GM12865 (cell line): ENCODE measurements at regions not wholly inside any gene's neighbourhood (a gene's known extent, or its start where the extent isn't known, plus 50 kb on each side); places are given as distances from the start of the nearest gene placed in this dataset.
"Not testable (repeated sequence)": the region's sequence is repeated elsewhere in the genome, so short reads cannot be mapped to it uniquely, and the experiment has no call there.

Experiments
- DNase-seq: peaks from one replicate; pipeline ENCODE4 v3.0.0; 2010; ENCODE audit warnings: low read depth
- H3K4me3 ChIP-seq: 2 replicates; pipeline ENCODE4 v1.5.1; 2011; ENCODE audit warnings: mild to moderate bottlenecking, low read depth, low read length, control low read depth
- TF ChIP-seq, protein P1 (sequence below): IDR thresholded peaks from 2 replicates; pipeline ENCODE4 v1.5.1; 2011; ENCODE audit warnings: low read length, control low read depth, low read depth, inconsistent platforms; ENCODE audit not compliant: insufficient read depth; ENCODE audit errors: missing control alignments

DNA sequence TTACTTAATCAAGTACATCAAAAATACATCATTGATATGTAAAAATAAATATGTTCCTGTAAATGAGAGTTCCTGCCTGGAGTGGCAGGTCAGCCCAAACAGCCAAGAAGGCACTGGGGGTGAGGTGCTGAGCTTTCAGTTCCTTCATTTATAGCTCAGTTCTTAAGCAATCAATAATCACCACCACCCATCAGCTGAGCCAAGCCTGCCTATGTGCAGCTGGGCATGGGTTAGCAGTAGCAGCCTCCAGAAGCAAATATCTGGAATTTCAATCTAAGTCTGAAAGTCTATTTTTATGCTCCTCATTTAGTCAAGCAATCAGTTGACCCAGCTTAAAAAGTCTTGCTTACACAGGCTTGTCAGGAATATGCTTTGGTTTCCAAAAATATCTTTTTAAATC is 811.0 kb upstream of the AMELY start:
- TF ChIP-seq, protein P1, sequence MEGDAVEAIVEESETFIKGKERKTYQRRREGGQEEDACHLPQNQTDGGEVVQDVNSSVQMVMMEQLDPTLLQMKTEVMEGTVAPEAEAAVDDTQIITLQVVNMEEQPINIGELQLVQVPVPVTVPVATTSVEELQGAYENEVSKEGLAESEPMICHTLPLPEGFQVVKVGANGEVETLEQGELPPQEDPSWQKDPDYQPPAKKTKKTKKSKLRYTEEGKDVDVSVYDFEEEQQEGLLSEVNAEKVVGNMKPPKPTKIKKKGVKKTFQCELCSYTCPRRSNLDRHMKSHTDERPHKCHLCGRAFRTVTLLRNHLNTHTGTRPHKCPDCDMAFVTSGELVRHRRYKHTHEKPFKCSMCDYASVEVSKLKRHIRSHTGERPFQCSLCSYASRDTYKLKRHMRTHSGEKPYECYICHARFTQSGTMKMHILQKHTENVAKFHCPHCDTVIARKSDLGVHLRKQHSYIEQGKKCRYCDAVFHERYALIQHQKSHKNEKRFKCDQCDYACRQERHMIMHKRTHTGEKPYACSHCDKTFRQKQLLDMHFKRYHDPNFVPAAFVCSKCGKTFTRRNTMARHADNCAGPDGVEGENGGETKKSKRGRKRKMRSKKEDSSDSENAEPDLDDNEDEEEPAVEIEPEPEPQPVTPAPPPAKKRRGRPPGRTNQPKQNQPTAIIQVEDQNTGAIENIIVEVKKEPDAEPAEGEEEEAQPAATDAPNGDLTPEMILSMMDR: no peak
- no peak overlapping the region for H3K4me3 ChIP-seq
- no peak for DNase-seq

DNA sequence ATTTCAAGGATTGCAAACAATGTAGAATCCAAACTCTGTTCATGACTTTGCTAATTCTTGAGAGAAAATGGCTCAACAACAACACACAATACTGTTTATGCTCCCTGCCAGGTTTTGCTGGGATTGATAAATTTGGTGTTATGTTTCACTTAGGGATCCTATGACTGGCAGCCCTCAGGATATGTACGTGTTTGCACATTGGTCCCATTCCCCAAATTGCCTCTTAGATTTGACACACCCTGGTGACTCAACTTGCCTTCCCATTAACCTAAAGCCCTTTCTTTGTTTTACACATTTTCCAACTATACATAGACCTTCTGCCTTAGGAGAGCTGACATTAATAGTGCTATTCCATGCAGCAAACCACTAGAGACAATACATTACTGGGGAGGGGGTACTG is 809.4 kb upstream of the AMELY start:
- H3K4me3 ChIP-seq: no peak overlapping the region
- no peak for DNase-seq
- TF ChIP-seq, protein P1: no peak

DNA sequence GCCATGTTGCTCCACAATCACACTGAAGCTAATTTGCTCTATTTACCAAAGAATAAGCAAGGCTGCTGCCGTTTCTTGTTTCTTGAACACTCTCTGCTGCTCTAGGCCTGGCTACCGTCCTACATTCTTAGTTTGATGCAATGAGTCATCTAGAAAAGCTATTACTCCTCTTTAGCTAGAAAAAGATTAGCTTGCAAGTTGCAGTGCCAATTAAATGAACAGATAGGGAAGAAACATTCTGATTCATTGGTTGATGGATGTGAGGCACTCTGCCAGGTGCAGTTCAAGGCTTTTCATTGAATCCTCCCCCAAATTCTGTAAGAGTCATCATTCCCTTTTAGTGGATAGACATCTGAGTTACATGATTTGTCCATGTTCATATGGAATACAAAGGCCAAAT is 807.7 kb upstream of the AMELY start:
- no peak overlapping the region for H3K4me3 ChIP-seq
- TF ChIP-seq, protein P1: no peak
- no peak for DNase-seq

DNA sequence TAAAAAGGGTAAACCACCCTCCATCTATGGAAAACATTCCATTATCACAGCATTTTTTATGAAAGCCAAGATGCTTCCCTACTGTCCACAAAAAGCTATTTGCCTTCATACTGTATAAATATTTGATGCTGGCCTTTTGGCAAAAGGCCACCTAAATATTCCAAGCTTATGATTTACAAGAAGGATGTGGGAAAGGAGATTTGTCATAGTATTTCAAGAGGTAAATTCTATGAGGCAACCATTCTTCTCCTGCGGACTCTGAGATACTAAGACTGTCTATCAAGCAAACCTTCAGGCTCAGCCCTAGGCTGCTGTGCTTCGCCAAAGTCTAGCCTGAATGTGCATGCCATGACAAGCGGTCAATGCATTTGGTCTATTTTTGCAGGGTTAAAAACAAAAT is 807.1 kb upstream of the AMELY start:
- TF ChIP-seq, protein P1: no peak
- no peak for DNase-seq
- no peak overlapping the region for H3K4me3 ChIP-seq

DNA sequence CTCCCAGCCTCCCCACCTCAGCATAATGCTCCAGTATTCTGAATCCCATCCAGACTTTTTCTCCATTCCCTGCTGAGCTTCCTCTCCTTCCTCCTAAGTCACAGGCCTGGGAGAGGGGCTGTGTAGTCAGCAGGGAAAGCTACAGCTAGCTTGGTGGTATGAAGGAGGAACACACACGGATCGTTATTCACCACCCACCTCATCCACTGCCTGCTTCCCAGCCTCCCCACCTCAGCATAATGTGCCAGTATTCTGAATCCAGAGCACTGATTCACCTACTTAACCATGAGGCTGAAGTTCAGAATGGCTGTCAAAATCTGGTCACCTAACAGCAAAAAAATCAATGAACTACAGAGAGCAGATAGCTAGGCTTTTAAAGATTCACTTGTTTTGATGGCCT is 806.6 kb upstream of the AMELY start:
- no peak overlapping the region for H3K4me3 ChIP-seq
- DNase-seq: no peak
- TF ChIP-seq, protein P1: no peak

DNA sequence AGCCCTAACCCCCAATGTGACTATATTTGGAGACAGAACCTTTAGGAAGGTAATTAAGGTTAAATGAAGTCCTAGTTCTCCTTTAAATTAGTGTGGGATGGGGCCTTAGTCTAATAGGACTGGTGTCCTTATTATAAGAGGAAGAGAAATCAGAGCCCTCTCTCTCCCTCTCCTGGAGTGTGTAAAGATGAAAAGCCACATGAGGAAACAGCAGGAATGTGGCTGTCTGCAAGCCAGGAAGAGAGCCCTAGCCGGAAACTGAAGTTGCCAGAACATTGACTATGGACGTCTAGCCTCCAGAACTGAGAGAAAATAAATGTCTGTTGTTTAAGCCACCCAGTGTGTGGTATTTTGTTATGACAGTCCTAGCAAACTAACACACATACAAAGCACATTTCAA is 802.9 kb upstream of the AMELY start:
- TF ChIP-seq, protein P1: no peak
- H3K4me3 ChIP-seq: no peak overlapping the region
- DNase-seq: no peak

DNA sequence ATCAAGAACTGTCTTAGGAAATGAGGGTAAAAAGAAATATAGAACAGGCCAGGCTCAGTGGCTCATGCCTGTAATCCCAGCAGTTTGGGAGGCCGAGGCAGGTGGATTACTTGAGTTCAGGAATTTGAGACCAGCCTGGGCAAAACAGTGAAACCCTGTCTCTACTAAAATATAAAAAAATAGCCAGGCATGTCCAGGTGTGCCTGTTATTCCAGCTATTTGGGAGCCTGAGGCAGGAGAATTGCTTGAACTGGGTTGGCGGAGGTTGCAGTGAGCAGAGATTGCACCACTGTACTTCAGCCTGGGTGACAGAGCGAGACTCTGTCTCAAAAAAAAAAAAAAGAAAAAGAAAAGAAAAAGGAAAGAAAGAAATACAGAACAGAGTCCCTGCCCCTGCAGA is 802.2 kb upstream of the AMELY start:
- not testable (repeated sequence) for DNase-seq, H3K4me3 ChIP-seq

DNA sequence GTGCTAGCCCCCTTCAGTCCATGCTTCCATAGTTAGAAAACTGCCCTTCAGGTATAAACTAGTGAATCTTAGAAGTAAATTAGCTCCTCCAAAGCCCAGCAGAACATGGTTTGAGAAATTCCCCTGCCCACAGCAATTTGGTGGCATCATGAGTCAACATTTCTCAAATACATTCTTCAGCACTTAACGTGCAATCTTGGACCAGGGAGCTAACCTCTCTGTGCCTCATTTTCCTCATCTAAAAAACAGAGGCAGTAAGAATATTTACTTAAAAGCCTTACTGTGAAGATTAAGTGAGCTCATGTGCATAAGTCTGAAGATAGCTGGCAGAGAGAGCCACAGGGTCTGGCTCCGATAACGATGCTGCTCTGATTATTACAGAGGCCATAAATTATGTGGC is 800.7 kb upstream of the AMELY start:
- no peak overlapping the region for H3K4me3 ChIP-seq
- TF ChIP-seq, protein P1: no peak
- no peak for DNase-seq
